Pancreas (tissue), 10 donors: ENCODE measurements at regions not wholly inside any gene's neighbourhood (a gene's known extent, or its start where the extent isn't known, plus 50 kb on each side); places are given as distances from the start of the nearest gene placed in this dataset.

Experiments used
- ATAC-seq, 4 donors: fragments of 200-7000 bp; cut with Tn5 transposase; one replicate each; pipeline versions ENCODE4 v1.8.0 to v1.9.1; 2020; ENCODE audit warnings: mild to moderate bottlenecking in 4 of 4, moderate library complexity in 4 of 4
- DNase-seq, 6 donors: peaks; one replicate each; pipeline ENCODE4 v3.0.0-alpha.2; 2020
- FAIRE-seq: peaks from 2 replicates; lab custom pipeline; 2012; peaks lifted over from hg19 to GRCh38; lab: Jason Lieb, UNC
- H3K27ac ChIP-seq, 4 donors: fragments of 200-600 bp; sonication (generic); 1 replicate in 3 of 4; 2 replicates in 1 of 4; pipeline versions ENCODE4 v1.5.0 to v1.8.0; 2020
- H3K27me3 ChIP-seq, 4 donors: fragments of 200-600 bp; one replicate each; pipeline ENCODE4 v1.8.0; 2021
- H3K36me3 ChIP-seq, 3 donors: fragments of 200-600 bp; sonication (generic) in 1 of 3; one replicate each; pipeline versions ENCODE4 v1.5.0 to v1.8.0; 2020 to 2021
- H3K4me1 ChIP-seq, 3 donors: fragments of 200-600 bp; one replicate each; pipeline ENCODE4 v1.8.0; 2021
- H3K4me3 ChIP-seq, 4 donors: fragments of 200-600 bp; sonication (generic) in 2 of 4; one replicate each; pipeline versions ENCODE4 v1.5.0 to v1.8.0; 2020 to 2021
- H3K9me3 ChIP-seq, 4 donors: fragments of 200-600 bp; one replicate each; pipeline ENCODE4 v1.8.0; 2021
- CTCF ChIP-seq, 4 donors: fragments of 200-600 bp; sonication (generic) in 3 of 4; IDR thresholded peaks; one replicate each; pipeline versions ENCODE4 v1.5.0 to v1.8.0; 2021; ENCODE audit warnings: antibody characterized with exemption in 4 of 4
- WGBS, 2 donors: extraction: QIAGEN DNeasy Blood & Tissue Kit; methylation state at CpG; one replicate each; pipeline ENCODE4 v1.1.7; 2013; 5-methylcytosine and 5-hydroxymethylcytosine counted together
- intact Hi-C, 3 donors: fragments of 100-400 bp; cut with DNase I; formaldehyde crosslinking; loops; one replicate each; pipeline versions ENCODE4 v1.11.1 to v1.14.2; 2022
- donor health status: healthy with polysubstance abuse.
- donor health status: DM: no; HTN: no; CAD: no; lungs with moderate emphysema.
- donor health status: DM: no; HTN: no; CAD: no.
- donor health status: control.
- donor health status: control.
- donor health status: Bipolar disorder and iron deficiency.
- donor health status: DM: yes; HTN: yes; CAD: no.
- donor health status: DM: no; HTN: no; CAD: no.
- donor health status: DM: no; HTN: no; CAD: no.
- donor health status: DM: yes; HTN: yes; CAD: no.

- H3K9me3 ChIP-seq = no peaks in the 10 kb centered on the region
- 77 to 89% methylated on average over 5 of the region's 5 CpGs for WGBS, 2 donors
- DNase-seq (no peak), FAIRE-seq (no peak), ATAC-seq (no peak)
- intact Hi-C loops = no loop called here
- no peaks in the 10 kb centered on the region for H3K27me3 ChIP-seq
- no peak overlapping the region for H3K27ac ChIP-seq
- no peak for TF ChIP-seq CTCF (IDR thresholded peaks at IDR 0.05)
- no peak overlapping the region for H3K4me3 ChIP-seq
- no peaks in the 10 kb centered on the region for H3K4me1 ChIP-seq
- no peaks in the 10 kb centered on the region for H3K36me3 ChIP-seq
Measured at GRCh38 chr13:104295537-104295936, 1229.3 kb upstream of the SLC10A2 start.

- Histone ChIP-seq H3K4me3 (no peak overlapping the region), H3K9me3 (no peaks in the 10 kb centered on the region), H3K36me3 (no peaks in the 10 kb centered on the region), H3K4me1 (no peaks in the 10 kb centered on the region), H3K27ac (no peak overlapping the region), H3K27me3 (no peaks in the 10 kb centered on the region)
- FAIRE-seq (no peak), DNase-seq (no peak), ATAC-seq (no peak)
- intact Hi-C loops = no loop called here
- WGBS, 2 donors = 60 to 63% methylated on average over 3 of the region's 3 CpGs
- no peak for TF ChIP-seq CTCF (IDR thresholded peaks at IDR 0.05)
Measured at GRCh38 chr13:104289400-104289799, 1223.2 kb upstream of the SLC10A2 start.

GRCh38 chr13:104288496-104288895 is 1222.3 kb upstream of the SLC10A2 start:
- FAIRE-seq = no peak
- H3K27ac ChIP-seq = no peak overlapping the region
- 83 to 89% methylated on average over 5 of the region's 5 CpGs for WGBS, 2 donors
- intact Hi-C loops = no loop called here
- H3K4me3 ChIP-seq = no peak overlapping the region
- ATAC-seq = no peak
- TF ChIP-seq CTCF (IDR thresholded peaks at IDR 0.05) = no peak
- H3K4me1 ChIP-seq = no peaks in the 10 kb centered on the region
- no peaks in the 10 kb centered on the region for H3K27me3 ChIP-seq
- no peaks in the 10 kb centered on the region for H3K9me3 ChIP-seq
- no peaks in the 10 kb centered on the region for H3K36me3 ChIP-seq
- no peak for DNase-seq

- no peak for DNase-seq
- Histone ChIP-seq H3K27ac (peak overlapping the region in 2 of 4 donors; percentile 30 to 33), H3K4me1 (no peaks in the 10 kb centered on the region), H3K4me3 (no peak overlapping the region), H3K9me3 (no peaks in the 10 kb centered on the region), H3K36me3 (no peaks in the 10 kb centered on the region), H3K27me3 (no peaks in the 10 kb centered on the region)
- ATAC-seq = peak in 2 of 4 donors; percentile 39 to 48
- WGBS, 2 donors = 17 to 23% methylated on average over 4 of the region's 4 CpGs
- intact Hi-C loops = no loop called here
- no peak for FAIRE-seq
- no peak for TF ChIP-seq CTCF (IDR thresholded peaks at IDR 0.05)
Measured at GRCh38 chr13:104286566-104287290, 1220.5 kb upstream of the SLC10A2 start.

- H3K9me3 ChIP-seq = no peaks in the 10 kb centered on the region
- DNase-seq (no peak), FAIRE-seq (no peak), ATAC-seq (no peak)
- WGBS, 2 donors = 77 to 88% methylated on average over 4 of the region's 4 CpGs
- no peaks in the 10 kb centered on the region for H3K36me3 ChIP-seq
- intact Hi-C loops = no loop called here
- no peak for TF ChIP-seq CTCF (IDR thresholded peaks at IDR 0.05)
- no peaks in the 10 kb centered on the region for H3K27me3 ChIP-seq
- no peak overlapping the region for H3K27ac ChIP-seq
- H3K4me3 ChIP-seq = no peak overlapping the region
- no peaks in the 10 kb centered on the region for H3K4me1 ChIP-seq
Measured at GRCh38 chr13:104281910-104282309, 1215.7 kb upstream of the SLC10A2 start.
